H9 (cell line): ENCODE measurements at regions not wholly inside any gene's neighbourhood (a gene's known extent, or its start where the extent isn't known, plus 50 kb on each side); places are given as distances from the start of the nearest gene placed in this dataset.

Source experiments
- DNase-seq: peaks from one replicate; pipeline ENCODE4 v3.0.0-alpha.2; 2017
- H2AFZ ChIP-seq: one replicate; pipeline ENCODE4 v1.6.1; 2013; ENCODE audit warnings: mild to moderate bottlenecking, low read length, control low read depth, moderate library complexity
- H2AK5ac ChIP-seq: 2 replicates; pipeline ENCODE4 v1.6.1; 2013; ENCODE audit warnings: low read length, control low read depth, mixed read lengths; ENCODE audit not compliant: insufficient read length
- H2BK120ac ChIP-seq: one replicate; pipeline ENCODE4 v1.6.1; 2013; ENCODE audit warnings: low read depth, mild to moderate bottlenecking, low read length, control low read depth, inconsistent platforms; ENCODE audit not compliant: poor library complexity, severe bottlenecking
- H2BK12ac ChIP-seq: 2 replicates; pipeline ENCODE4 v1.6.1; 2013; ENCODE audit warnings: low read length, control low read depth, mixed read lengths, low read depth; ENCODE audit not compliant: insufficient read length
- H2BK15ac ChIP-seq: 2 replicates; pipeline ENCODE4 v1.6.1; 2013; ENCODE audit warnings: low read depth, low read length, control low read depth
- H2BK20ac ChIP-seq: one replicate; pipeline ENCODE4 v1.6.1; 2013; ENCODE audit warnings: low read depth, mild to moderate bottlenecking, low read length, control low read depth, inconsistent platforms; ENCODE audit not compliant: poor library complexity, severe bottlenecking
- H2BK5ac ChIP-seq: 2 replicates; pipeline ENCODE4 v1.6.1; 2013; ENCODE audit warnings: low read length, control low read depth, mixed read lengths; ENCODE audit not compliant: insufficient read length
- H3K14ac ChIP-seq: 2 replicates; pipeline ENCODE4 v1.6.1; 2013; ENCODE audit warnings: low read length, control low read depth; ENCODE audit not compliant: insufficient read depth
- H3K18ac ChIP-seq: 2 replicates; pipeline ENCODE4 v1.6.1; 2013; ENCODE audit warnings: low read depth, mild to moderate bottlenecking, mixed read lengths, low read length, control low read depth; ENCODE audit not compliant: insufficient read length
- H3K23ac ChIP-seq: 2 replicates; pipeline ENCODE4 v1.6.1; 2013; ENCODE audit warnings: low read length, control low read depth, mixed read lengths, low read depth; ENCODE audit not compliant: insufficient read length
- H3K23me2 ChIP-seq: 2 replicates; pipeline ENCODE4 v1.6.1; 2013; ENCODE audit warnings: low read depth, mild to moderate bottlenecking, mixed read lengths, low read length, control low read depth; ENCODE audit not compliant: insufficient read length, poor library complexity, severe bottlenecking
- H3K27ac ChIP-seq: 2 replicates; pipeline ENCODE4 v1.5.1; 2013; ENCODE audit warnings: low read length, control low read depth, mixed read lengths, low read depth; ENCODE audit not compliant: insufficient read length
- H3K27me3 ChIP-seq: 2 replicates; pipeline ENCODE4 v1.6.1; 2013; ENCODE audit warnings: low read length, control low read depth, inconsistent platforms; ENCODE audit not compliant: insufficient read depth
- H3K4ac ChIP-seq: 2 replicates; pipeline ENCODE4 v1.6.1; 2013; ENCODE audit warnings: low read depth, mild to moderate bottlenecking, control low read depth, inconsistent platforms, low read length, moderate library complexity
- H3K4me1 ChIP-seq: 2 replicates; pipeline ENCODE4 v1.6.1; 2013; ENCODE audit warnings: low read length, control low read depth, inconsistent platforms; ENCODE audit not compliant: insufficient read depth
- H3K4me2 ChIP-seq: 2 replicates; pipeline ENCODE4 v1.6.1; 2013; ENCODE audit warnings: low read length, control low read depth, mixed read lengths; ENCODE audit not compliant: insufficient read length, insufficient read depth
- H3K56ac ChIP-seq: 2 replicates; pipeline ENCODE4 v1.6.1; 2013; ENCODE audit warnings: low read depth, mild to moderate bottlenecking, mixed read lengths, low read length, control low read depth; ENCODE audit not compliant: insufficient read length
- H3K79me1 ChIP-seq: 2 replicates; pipeline ENCODE4 v1.6.1; 2013; ENCODE audit warnings: low read depth, mild to moderate bottlenecking, moderate library complexity, low read length, control low read depth, inconsistent platforms; ENCODE audit not compliant: insufficient read depth, poor library complexity, severe bottlenecking
- H3K79me2 ChIP-seq: 2 replicates; pipeline ENCODE4 v1.6.1; 2013; ENCODE audit warnings: low read length, control low read depth, inconsistent platforms; ENCODE audit not compliant: insufficient read depth
- H3K9ac ChIP-seq: 2 replicates; pipeline ENCODE4 v1.6.1; 2013; ENCODE audit warnings: low read length, control low read depth, mixed read lengths; ENCODE audit not compliant: insufficient read length; ENCODE audit errors: extremely low read depth
- H3K9me3 ChIP-seq: one replicate; pipeline ENCODE4 v1.6.1; 2013; ENCODE audit warnings: low read depth, low read length, inconsistent platforms; ENCODE audit not compliant: control insufficient read depth
- H3T11ph ChIP-seq: one replicate; pipeline ENCODE4 v1.6.1; 2013; ENCODE audit warnings: mild to moderate bottlenecking, low read length, control low read depth, inconsistent platforms
- H4K20me1 ChIP-seq: one replicate; pipeline ENCODE4 v1.6.1; 2013; ENCODE audit not compliant: control insufficient read depth, insufficient read length, insufficient read depth
- H4K5ac ChIP-seq: 2 replicates; pipeline ENCODE4 v1.6.1; 2013; ENCODE audit warnings: low read depth, mild to moderate bottlenecking, mixed read lengths, low read length, control low read depth; ENCODE audit not compliant: insufficient read length
- H4K8ac ChIP-seq: replicated peaks from 2 replicates; pipeline ENCODE4 v1.6.1; 2013; ENCODE audit warnings: low read length, control low read depth, mixed read lengths, low read depth; ENCODE audit not compliant: insufficient read length
- H4K91ac ChIP-seq: 2 replicates; pipeline ENCODE4 v1.6.1; 2013; ENCODE audit warnings: low read depth, mild to moderate bottlenecking, moderate library complexity, mixed read lengths, low read length, control low read depth; ENCODE audit not compliant: insufficient read length
- H3K27ac Mint-ChIP-seq, 3 experiments: 2 replicates in 2 of 3; 3 replicates in 1 of 3; pipeline ENCODE4 v1.8.0; 2020 to 2021; ENCODE audit warnings: mixed read lengths in 3 of 3, mild to moderate bottlenecking in 1 of 3, moderate library complexity in 1 of 3
- H3K27me3 Mint-ChIP-seq: 2 replicates; pipeline ENCODE4 v1.8.0; 2021; ENCODE audit warnings: low read depth, mild to moderate bottlenecking, moderate library complexity, mixed read lengths
- H3K36me3 Mint-ChIP-seq, 3 experiments: 2 replicates in 2 of 3; 3 replicates in 1 of 3; pipeline ENCODE4 v1.8.0; 2020 to 2021; ENCODE audit warnings: low read depth in 3 of 3, mixed read lengths in 3 of 3; ENCODE audit not compliant: insufficient read depth in 1 of 3
- H3K4me1 Mint-ChIP-seq, 2 experiments: 2 replicates each; pipeline ENCODE4 v1.8.0; 2020; ENCODE audit warnings: mixed read lengths in 2 of 2
- H3K4me3 Mint-ChIP-seq, 2 experiments: 2 replicates in 1 of 2; 3 replicates in 1 of 2; pipeline ENCODE4 v1.8.0; 2020 to 2021; ENCODE audit warnings: mild to moderate bottlenecking in 2 of 2, mixed read lengths in 2 of 2, moderate library complexity in 1 of 2
- H3K9me3 Mint-ChIP-seq, 2 experiments: 2 replicates in 1 of 2; 3 replicates in 1 of 2; pipeline ENCODE4 v1.8.0; 2020; ENCODE audit warnings: mild to moderate bottlenecking in 2 of 2, mixed read lengths in 2 of 2, moderate library complexity in 1 of 2
- WGBS: extraction: QIAGEN DNeasy Blood & Tissue Kit; methylation state at CpG from one replicate; pipeline ENCODE4 v1.1.7; 2013; ENCODE audit warnings: missing lambda C conversion rate, low lambda C conversion rate, mixed read lengths; ENCODE audit not compliant: insufficient read length; ENCODE audit errors: extremely low coverage; 5-methylcytosine and 5-hydroxymethylcytosine counted together
- TF ChIP-seq, protein P1 (sequence below): fragments of 200-600 bp; sonication (generic); conservative IDR thresholded peaks from 3 replicates; pipeline ENCODE4 v1.8.0; 2021; ENCODE audit warnings: antibody characterized with exemption, mild to moderate bottlenecking

DNA sequence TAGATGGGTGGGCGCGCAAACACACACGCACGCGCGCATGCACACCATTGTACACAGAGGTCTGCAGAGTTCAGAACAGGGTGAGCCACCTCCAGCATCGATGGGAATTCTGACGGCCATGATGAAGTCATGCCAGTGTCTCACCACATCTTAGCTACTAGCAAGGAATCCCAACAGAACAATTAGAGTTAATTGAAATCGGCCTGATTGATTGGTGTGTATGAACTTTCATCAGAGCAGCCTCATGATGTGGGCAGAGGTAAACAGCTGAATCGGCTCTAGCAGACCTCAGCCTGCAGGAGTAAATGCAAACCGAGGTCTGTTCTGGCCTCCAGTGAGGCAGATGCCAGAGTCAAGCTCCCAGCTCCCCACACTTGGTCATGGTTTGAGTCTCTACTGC, 200.6 kb downstream of the CBLN1 start:
- no peak for DNase-seq
- H2BK15ac ChIP-seq = no peak overlapping the region
- H4K8ac ChIP-seq = no peak overlapping the region
- H3K27me3 Mint-ChIP-seq = no peaks in the 10 kb centered on the region; the same call in 1 of the 2 replicates
- H3K23ac ChIP-seq = no peak overlapping the region
- H2AK5ac ChIP-seq = no peak overlapping the region
- H4K5ac ChIP-seq = no peak overlapping the region
- H4K91ac ChIP-seq = no peak overlapping the region
- H3T11ph ChIP-seq = no peak overlapping the region
- H3K27me3 ChIP-seq = no peaks in the 10 kb centered on the region
- H3K4me1 Mint-ChIP-seq = peaks cover under 1% of the 10 kb centered on the region in 2 experiments; a peak in 2 of 4 replicates
- no peaks in the 10 kb centered on the region for H3K79me2 ChIP-seq
- no peak overlapping the region for H3K4me2 ChIP-seq
- H3K9me3 ChIP-seq = peaks cover 8% of the 10 kb centered on the region
- no peak overlapping the region for H3K9ac ChIP-seq
- TF ChIP-seq, protein P1, sequence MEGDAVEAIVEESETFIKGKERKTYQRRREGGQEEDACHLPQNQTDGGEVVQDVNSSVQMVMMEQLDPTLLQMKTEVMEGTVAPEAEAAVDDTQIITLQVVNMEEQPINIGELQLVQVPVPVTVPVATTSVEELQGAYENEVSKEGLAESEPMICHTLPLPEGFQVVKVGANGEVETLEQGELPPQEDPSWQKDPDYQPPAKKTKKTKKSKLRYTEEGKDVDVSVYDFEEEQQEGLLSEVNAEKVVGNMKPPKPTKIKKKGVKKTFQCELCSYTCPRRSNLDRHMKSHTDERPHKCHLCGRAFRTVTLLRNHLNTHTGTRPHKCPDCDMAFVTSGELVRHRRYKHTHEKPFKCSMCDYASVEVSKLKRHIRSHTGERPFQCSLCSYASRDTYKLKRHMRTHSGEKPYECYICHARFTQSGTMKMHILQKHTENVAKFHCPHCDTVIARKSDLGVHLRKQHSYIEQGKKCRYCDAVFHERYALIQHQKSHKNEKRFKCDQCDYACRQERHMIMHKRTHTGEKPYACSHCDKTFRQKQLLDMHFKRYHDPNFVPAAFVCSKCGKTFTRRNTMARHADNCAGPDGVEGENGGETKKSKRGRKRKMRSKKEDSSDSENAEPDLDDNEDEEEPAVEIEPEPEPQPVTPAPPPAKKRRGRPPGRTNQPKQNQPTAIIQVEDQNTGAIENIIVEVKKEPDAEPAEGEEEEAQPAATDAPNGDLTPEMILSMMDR = no peak
- H3K79me1 ChIP-seq = no peaks in the 10 kb centered on the region
- H2BK120ac ChIP-seq = no peak overlapping the region
- H2BK12ac ChIP-seq = no peak overlapping the region
- H3K9me3 Mint-ChIP-seq = peaks cover 10 to 18% of the 10 kb centered on the region in 2 experiments
- H3K18ac ChIP-seq = no peak overlapping the region
- H3K27ac Mint-ChIP-seq = no peak overlapping the region
- H3K4ac ChIP-seq = no peak overlapping the region
- H3K36me3 Mint-ChIP-seq = peaks cover 5 to 13% (median 6%) of the 10 kb centered on the region in 3 experiments; a peak in 6 of 7 replicates
- H3K27ac ChIP-seq = no peak overlapping the region
- no peak overlapping the region for H3K56ac ChIP-seq
- no peak overlapping the region for H3K14ac ChIP-seq
- H2BK5ac ChIP-seq = no peak overlapping the region
- no peaks in the 10 kb centered on the region for H3K23me2 ChIP-seq
- H4K20me1 ChIP-seq = no peaks in the 10 kb centered on the region
- no peak overlapping the region for H2BK20ac ChIP-seq
- WGBS = no CpG with 5 or more reads among the region's 11 CpGs
- no peak overlapping the region for H2AFZ ChIP-seq
- H3K4me1 ChIP-seq = no peaks in the 10 kb centered on the region
- H3K4me3 Mint-ChIP-seq = no peak overlapping the region
